ENCODE measurements at regions not wholly inside any gene's neighbourhood (a gene's known extent, or its start where the extent isn't known, plus 50 kb on each side); places are given as distances from the start of the nearest gene placed in this dataset.

GRCh38 chr4:107500551-107500950 is 219.5 kb downstream of the PAPSS1 start:
- no peak for TF ChIP-seq CTCF (IDR thresholded peaks at IDR 0.05)
- TF ChIP-seq POLR2A (IDR thresholded peaks at IDR 0.05) = no peak
- TF ChIP-seq EP300 (IDR thresholded peaks at IDR 0.05) = no peak
